Adrenal gland (tissue), 5 donors: ENCODE measurements at regions not wholly inside any gene's neighbourhood (a gene's known extent, or its start where the extent isn't known, plus 50 kb on each side); places are given as distances from the start of the nearest gene placed in this dataset.

Experiments used
- CTCF ChIP-seq, 6 experiments: fragments of 450-650 bp in 4 of 6; fragments of 200-600 bp in 2 of 6; sonication (generic) in 1 of 6; IDR thresholded peaks; 1 replicate in 5 of 6; 2 replicates in 1 of 6; pipeline versions ENCODE4 v1.5.1 to v1.8.0; 2016 to 2021; ENCODE audit warnings: antibody characterized with exemption in 6 of 6, mild to moderate bottlenecking in 2 of 6, moderate library complexity in 1 of 6
- POLR2A ChIP-seq, 2 donors: fragments of 450-650 bp; IDR thresholded peaks; one replicate each; pipeline ENCODE4 v1.6.1; 2017; ENCODE audit warnings: antibody characterized with exemption in 2 of 2, mild to moderate bottlenecking in 2 of 2, moderate library complexity in 1 of 2
- donor health status: DM: no; HTN: no; CAD: no.

GRCh38 chr3:31356941-31357340 lies 175.8 kb upstream of the STT3B start:
- TF ChIP-seq CTCF (IDR thresholded peaks at IDR 0.05) (no peak), POLR2A (IDR thresholded peaks at IDR 0.05) (no peak)
